PC-9 (cell line): ENCODE measurements at regions not wholly inside any gene's neighbourhood (a gene's known extent, or its start where the extent isn't known, plus 50 kb on each side); places are given as distances from the start of the nearest gene placed in this dataset.

Experiments
- BruUV-seq: library from RNA; stranded (reverse); fragments of 400-500 nt; replicated peaks from 2 replicates; lab custom pipeline; 2021; lab: Mats Ljungman, UMichigan
- CTCF ChIA-PET: fragments of 300-600 bp; sonication (Branson Sonifier 250); formaldehyde crosslinking; loops from one replicate; lab custom pipeline; 2022; ENCODE audit warnings: antibody characterized with exemption; lab: Charles Lee
- POLR2A ChIA-PET: fragments of 300-600 bp; sonication (Branson Sonifier 250); formaldehyde crosslinking; loops from one replicate; lab custom pipeline; 2022; ENCODE audit warnings: antibody characterized with exemption; ENCODE audit not compliant: unreplicated experiment; lab: Charles Lee
- DNase-seq, 2 experiments: peaks; one replicate each; pipeline versions ENCODE4 v3.0.0 to v3.0.0-alpha.2; 2015 to 2022; ENCODE audit warnings: mixed read lengths in 1 of 2
- H2AFZ ChIP-seq: fragments of 200-600 bp; sonication (generic); 2 replicates; pipeline ENCODE4 v1.8.1; 2017; ENCODE audit warnings: antibody characterized with exemption
- H3F3A ChIP-seq: fragments of 200-600 bp; sonication (generic); 2 replicates; pipeline ENCODE4 v1.8.1; 2017; ENCODE audit warnings: antibody characterized with exemption, mild to moderate bottlenecking, low read depth; ENCODE audit not compliant: insufficient read depth
- H3K27ac ChIP-seq: fragments of 200-600 bp; sonication (generic); 2 replicates; pipeline ENCODE4 v1.6.1; 2016; ENCODE audit warnings: mixed run types
- H3K27me3 ChIP-seq: fragments of 200-600 bp; sonication (generic); 2 replicates; pipeline ENCODE4 v1.6.1; 2016; ENCODE audit warnings: low read depth, mixed run types; ENCODE audit not compliant: insufficient read depth
- H3K36me3 ChIP-seq: fragments of 200-600 bp; sonication (generic); 2 replicates; pipeline ENCODE4 v1.6.1; 2016; ENCODE audit warnings: low read depth, mixed run types
- H3K4me1 ChIP-seq: fragments of 200-600 bp; sonication (generic); replicated peaks from 2 replicates; pipeline ENCODE4 v1.6.1; 2016; ENCODE audit warnings: mixed run types; ENCODE audit not compliant: insufficient read depth
- H3K4me2 ChIP-seq: fragments of 200-600 bp; sonication (generic); 2 replicates; pipeline ENCODE4 v1.6.1; 2017; ENCODE audit warnings: mixed run types
- H3K4me3 ChIP-seq: fragments of 200-600 bp; sonication (generic); 2 replicates; pipeline ENCODE4 v1.6.1; 2016; ENCODE audit warnings: mixed run types
- H3K79me2 ChIP-seq: fragments of 200-600 bp; sonication (generic); 2 replicates; pipeline ENCODE4 v1.6.1; 2017; ENCODE audit warnings: low read depth, mixed run types
- H3K9me2 ChIP-seq: fragments of 200-600 bp; sonication (generic); 2 replicates; pipeline ENCODE4 v1.8.1; 2017; ENCODE audit warnings: mild to moderate bottlenecking; ENCODE audit not compliant: insufficient read depth
- H3K9me3 ChIP-seq: fragments of 200-600 bp; sonication (generic); 2 replicates; pipeline ENCODE4 v1.8.1; 2016; ENCODE audit warnings: low read depth; ENCODE audit not compliant: insufficient read depth
- H4K20me1 ChIP-seq: fragments of 200-600 bp; sonication (generic); 2 replicates; pipeline ENCODE4 v1.8.1; 2017; ENCODE audit not compliant: insufficient read depth
- EZH2 ChIP-seq: fragments of 200-600 bp; sonication (generic); IDR thresholded peaks from 2 replicates; pipeline ENCODE4 v1.8.0; 2017; ENCODE audit warnings: antibody characterized with exemption, low read depth
- intact Hi-C: fragments of 100-400 bp; cut with micrococcal nuclease; formaldehyde crosslinking; loops from one replicate; pipeline ENCODE4 v1.10.0; 2022; ENCODE audit not compliant: unreplicated experiment
- TF ChIP-seq, protein P1 (sequence below): fragments of 200-600 bp; sonication (generic); conservative IDR thresholded peaks from 2 replicates; pipeline ENCODE4 v1.6.1; 2017; ENCODE audit warnings: mixed run types, antibody characterized with exemption, mild to moderate bottlenecking, moderate library complexity

- no peak for DNase-seq
- BruUV-seq = no TSS peak
- ChIA-PET POLR2A (no interaction called here), CTCF (no interaction called here)
- H3K9me2 ChIP-seq = no peaks in the 10 kb centered on the region
- no peaks in the 10 kb centered on the region for H3K9me3 ChIP-seq
- no peak overlapping the region for H2AFZ ChIP-seq
- H3K36me3 ChIP-seq = no peaks in the 10 kb centered on the region
- TF ChIP-seq EZH2 = no peak
- TF ChIP-seq, protein P1, sequence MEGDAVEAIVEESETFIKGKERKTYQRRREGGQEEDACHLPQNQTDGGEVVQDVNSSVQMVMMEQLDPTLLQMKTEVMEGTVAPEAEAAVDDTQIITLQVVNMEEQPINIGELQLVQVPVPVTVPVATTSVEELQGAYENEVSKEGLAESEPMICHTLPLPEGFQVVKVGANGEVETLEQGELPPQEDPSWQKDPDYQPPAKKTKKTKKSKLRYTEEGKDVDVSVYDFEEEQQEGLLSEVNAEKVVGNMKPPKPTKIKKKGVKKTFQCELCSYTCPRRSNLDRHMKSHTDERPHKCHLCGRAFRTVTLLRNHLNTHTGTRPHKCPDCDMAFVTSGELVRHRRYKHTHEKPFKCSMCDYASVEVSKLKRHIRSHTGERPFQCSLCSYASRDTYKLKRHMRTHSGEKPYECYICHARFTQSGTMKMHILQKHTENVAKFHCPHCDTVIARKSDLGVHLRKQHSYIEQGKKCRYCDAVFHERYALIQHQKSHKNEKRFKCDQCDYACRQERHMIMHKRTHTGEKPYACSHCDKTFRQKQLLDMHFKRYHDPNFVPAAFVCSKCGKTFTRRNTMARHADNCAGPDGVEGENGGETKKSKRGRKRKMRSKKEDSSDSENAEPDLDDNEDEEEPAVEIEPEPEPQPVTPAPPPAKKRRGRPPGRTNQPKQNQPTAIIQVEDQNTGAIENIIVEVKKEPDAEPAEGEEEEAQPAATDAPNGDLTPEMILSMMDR = no peak
- no peak overlapping the region for H3K27ac ChIP-seq
- intact Hi-C loops = no loop called here
- H3K4me2 ChIP-seq = no peak overlapping the region
- no peaks in the 10 kb centered on the region for H3K79me2 ChIP-seq
- no peaks in the 10 kb centered on the region for H4K20me1 ChIP-seq
- H3K4me3 ChIP-seq = no peak overlapping the region
- H3K4me1 ChIP-seq = no peaks in the 10 kb centered on the region
- no peaks in the 10 kb centered on the region for H3F3A ChIP-seq
- H3K27me3 ChIP-seq = no peaks in the 10 kb centered on the region
These were observed 1234.2 kb downstream of the BCL11B start for GRCh38 chr14:98037831-98038230.

DNA sequence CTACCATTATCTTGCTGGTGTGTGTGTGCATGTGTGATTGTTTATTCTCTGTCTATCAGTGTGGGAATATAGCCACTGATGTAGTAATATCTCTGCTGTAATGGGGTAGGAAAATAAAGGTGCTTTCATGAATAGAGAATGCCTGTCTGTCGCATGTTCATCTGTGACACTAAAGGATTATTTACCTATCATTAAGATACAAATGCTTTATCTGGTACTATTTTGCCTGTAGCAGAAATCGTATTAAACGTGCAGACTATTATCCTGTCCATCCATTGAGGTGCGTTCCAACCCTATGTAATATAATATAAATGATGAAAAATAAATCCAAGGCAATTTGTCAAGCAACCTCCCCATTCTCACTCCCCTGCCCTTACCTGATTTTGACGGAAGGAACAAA, 1215.1 kb downstream of the BCL11B start:
- Histone ChIP-seq H3K27ac (no peak overlapping the region), H2AFZ (no peak overlapping the region), H3K4me2 (no peak overlapping the region), H3K36me3 (no peaks in the 10 kb centered on the region), H3K79me2 (no peaks in the 10 kb centered on the region), H3K9me2 (no peaks in the 10 kb centered on the region), H3K9me3 (no peaks in the 10 kb centered on the region), H4K20me1 (no peaks in the 10 kb centered on the region), H3K4me3 (no peak overlapping the region), H3K27me3 (no peaks in the 10 kb centered on the region), H3K4me1 (no peaks in the 10 kb centered on the region), H3F3A (no peaks in the 10 kb centered on the region)
- intact Hi-C loops = no loop called here
- DNase-seq = no peak
- BruUV-seq = no TSS peak
- TF ChIP-seq, protein P1 = no peak
- no peak for TF ChIP-seq EZH2
- ChIA-PET POLR2A (no interaction called here), CTCF (no interaction called here)

DNA sequence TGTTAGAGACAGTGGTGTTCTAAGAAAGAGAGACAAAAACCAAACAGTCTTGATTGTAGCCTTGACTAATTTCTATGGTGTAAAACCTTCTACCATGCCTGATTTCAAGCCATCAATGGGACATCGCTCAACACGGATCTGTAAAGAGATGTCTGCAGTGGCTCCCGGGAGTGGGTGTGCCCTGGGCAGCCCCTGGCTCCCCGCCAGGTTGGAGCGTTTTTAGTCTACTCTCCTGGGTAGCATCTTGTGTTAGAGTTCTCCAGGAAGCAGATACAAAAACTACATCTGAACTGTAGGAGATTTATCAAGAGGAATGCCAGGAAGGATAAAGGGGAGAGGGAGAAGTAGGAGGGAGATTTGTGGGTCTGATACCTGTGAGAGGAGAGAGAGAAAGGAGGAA, 1212.9 kb downstream of the BCL11B start:
- DNase-seq = no peak
- no peaks in the 10 kb centered on the region for H3K4me1 ChIP-seq
- H3K4me2 ChIP-seq = no peak overlapping the region
- H3K27me3 ChIP-seq = no peaks in the 10 kb centered on the region
- no peak overlapping the region for H3K4me3 ChIP-seq
- no peaks in the 10 kb centered on the region for H3K9me2 ChIP-seq
- no TSS peak for BruUV-seq
- H3K36me3 ChIP-seq = no peaks in the 10 kb centered on the region
- no peaks in the 10 kb centered on the region for H3F3A ChIP-seq
- no peaks in the 10 kb centered on the region for H3K9me3 ChIP-seq
- intact Hi-C loops = no loop called here
- TF ChIP-seq EZH2 = no peak
- TF ChIP-seq, protein P1 = no peak
- no peak overlapping the region for H3K27ac ChIP-seq
- no peaks in the 10 kb centered on the region for H3K79me2 ChIP-seq
- ChIA-PET POLR2A (no interaction called here), CTCF (no interaction called here)
- no peak overlapping the region for H2AFZ ChIP-seq
- H4K20me1 ChIP-seq = no peaks in the 10 kb centered on the region
